Occipital lobe (tissue), 1 donor: ENCODE measurements at regions not wholly inside any gene's neighbourhood (a gene's known extent, or its start where the extent isn't known, plus 50 kb on each side); places are given as distances from the start of the nearest gene placed in this dataset.
"Not testable (repeated sequence)": the region's sequence is repeated elsewhere in the genome, so short reads cannot be mapped to it uniquely, and the experiment has no call there.

ENCODE experiments used
- DNase-seq: peaks from one replicate; lab custom pipeline; 2025; lab: John Stamatoyannopoulos, UW

- DNase-seq: no peak
Measured at GRCh38 chr5:92567831-92568450, 1013.1 kb downstream of the NR2F1-AS1 start.

GRCh38 chr5:92566113-92566786 is 1014.8 kb downstream of the NR2F1-AS1 start:
- DNase-seq: no peak

GRCh38 chr5:92565673-92566072 is 1015.3 kb downstream of the NR2F1-AS1 start:
- DNase-seq: no peak

- no peak for DNase-seq
Measured at GRCh38 chr5:92562065-92562464, 1019.0 kb downstream of the NR2F1-AS1 start.

- DNase-seq: no peak
Measured at GRCh38 chr5:92561411-92561959, 1019.5 kb downstream of the NR2F1-AS1 start.

GRCh38 chr5:92560698-92561401 is 1020.2 kb downstream of the NR2F1-AS1 start:
- DNase-seq: no peak

- DNase-seq: no peak
Measured at GRCh38 chr5:92559781-92560180, 1021.2 kb downstream of the NR2F1-AS1 start.

GRCh38 chr5:92559331-92559730 is 1021.7 kb downstream of the NR2F1-AS1 start:
- no peak for DNase-seq

- DNase-seq: no peak
Measured at GRCh38 chr5:92556747-92557146, 1024.3 kb downstream of the NR2F1-AS1 start.

GRCh38 chr5:92554447-92555085 is 1026.5 kb downstream of the NR2F1-AS1 start:
- DNase-seq: no peak

- no peak for DNase-seq
Measured at GRCh38 chr5:92553326-92553725, 1027.7 kb downstream of the NR2F1-AS1 start.

GRCh38 chr5:92552206-92553160 is 1028.5 kb downstream of the NR2F1-AS1 start:
- DNase-seq: no peak

GRCh38 chr5:92548346-92548745 is 1032.7 kb downstream of the NR2F1-AS1 start:
- no peak for DNase-seq

- DNase-seq: no peak
Measured at GRCh38 chr5:92544596-92544995, 1036.4 kb downstream of the NR2F1-AS1 start.

- DNase-seq: no peak
Measured at GRCh38 chr5:92544036-92544435, 1037.0 kb downstream of the NR2F1-AS1 start.

- DNase-seq: no peak
Measured at GRCh38 chr5:92543201-92543600, 1037.8 kb downstream of the NR2F1-AS1 start.

- not testable (repeated sequence) for DNase-seq
Measured at GRCh38 chr5:92542017-92542416, 1039.0 kb downstream of the NR2F1-AS1 start.

- no peak for DNase-seq
Measured at GRCh38 chr5:92527311-92528078, 1053.5 kb downstream of the NR2F1-AS1 start.

- no peak for DNase-seq
Measured at GRCh38 chr5:92525131-92525530, 1055.9 kb downstream of the NR2F1-AS1 start.
